Common myeloid progenitor, CD34-positive (primary cell): ENCODE measurements at regions not wholly inside any gene's neighbourhood (a gene's known extent, or its start where the extent isn't known, plus 50 kb on each side); places are given as distances from the start of the nearest gene placed in this dataset.
"Not testable (repeated sequence)": the region's sequence is repeated elsewhere in the genome, so short reads cannot be mapped to it uniquely, and the experiment has no call there.

Experiments
- CTCF ChIA-PET: fragments of 350-600 bp; sonication (Branson Sonifier 250); formaldehyde crosslinking; loops from one replicate; lab custom pipeline; 2021; ENCODE audit warnings: antibody characterized with exemption; lab: Charles Lee
- POLR2A ChIA-PET: fragments of 350-600 bp; sonication (Branson Sonifier 250); formaldehyde crosslinking; loops from one replicate; lab custom pipeline; 2021; ENCODE audit warnings: antibody characterized with exemption; lab: Charles Lee
- DNase-seq, 3 donors: peaks; one replicate each; pipeline versions ENCODE4 v3.0.0 to v3.0.0-alpha.2; 2013
- H3K27ac ChIP-seq, 2 experiments: 1 replicate in 1 of 2; 2 replicates in 1 of 2; pipeline ENCODE4 v1.7.0; 2013; ENCODE audit warnings: inconsistent platforms in 2 of 2, low read length in 2 of 2, mild to moderate bottlenecking in 2 of 2, low read depth in 1 of 2, moderate library complexity in 1 of 2; ENCODE audit not compliant: severe bottlenecking in 2 of 2, insufficient read depth in 1 of 2, poor library complexity in 1 of 2
- H3K27me3 ChIP-seq, 5 experiments: replicated peaks in 2 of 5; 1 replicate in 3 of 5; 2 replicates in 2 of 5; pipeline versions ENCODE4 v1.6.1 to v1.7.0; 2013; ENCODE audit warnings: low read length in 4 of 5, mild to moderate bottlenecking in 2 of 5, moderate library complexity in 2 of 5, inconsistent platforms in 1 of 5; ENCODE audit not compliant: insufficient read depth in 5 of 5, control insufficient read depth in 4 of 5
- H3K36me3 ChIP-seq, 4 experiments: 1 replicate in 2 of 4; 2 replicates in 2 of 4; pipeline versions ENCODE4 v1.6.1 to v1.7.0; 2013; ENCODE audit warnings: low read length in 3 of 4, control low read depth in 1 of 4, mild to moderate bottlenecking in 1 of 4; ENCODE audit not compliant: control insufficient read depth in 4 of 4, insufficient read depth in 4 of 4
- H3K4me1 ChIP-seq, 4 experiments: 1 replicate in 3 of 4; 2 replicates in 1 of 4; pipeline versions ENCODE4 v1.6.1 to v1.7.1; 2013; ENCODE audit warnings: low read length in 3 of 4, mild to moderate bottlenecking in 3 of 4, control low read depth in 1 of 4, inconsistent platforms in 1 of 4, moderate library complexity in 1 of 4; ENCODE audit not compliant: control insufficient read depth in 4 of 4, insufficient read depth in 4 of 4; ENCODE audit errors: control extremely low read depth in 1 of 4
- H3K4me3 ChIP-seq, 7 experiments: 1 replicate in 4 of 7; 2 replicates in 3 of 7; pipeline versions ENCODE4 v1.5.1 to v1.7.0; 2013; ENCODE audit warnings: mild to moderate bottlenecking in 7 of 7, low read length in 6 of 7, moderate library complexity in 6 of 7, inconsistent platforms in 2 of 7, low read depth in 2 of 7, control low read depth in 1 of 7; ENCODE audit not compliant: insufficient read depth in 4 of 7, control insufficient read depth in 1 of 7; ENCODE audit errors: extremely low read depth in 1 of 7
- H3K9me3 ChIP-seq, 5 experiments: 1 replicate in 4 of 5; 2 replicates in 1 of 5; pipeline versions ENCODE4 v1.6.1 to v1.7.1; 2013; ENCODE audit warnings: low read length in 4 of 5, mild to moderate bottlenecking in 2 of 5, inconsistent platforms in 1 of 5, low read depth in 1 of 5, moderate library complexity in 1 of 5; ENCODE audit not compliant: control insufficient read depth in 4 of 5, insufficient read depth in 2 of 5; ENCODE audit errors: control extremely low read depth in 1 of 5
- WGBS: methylation state at CpG from one replicate; pipeline ENCODE4 v1.1.5; 2013; ENCODE audit not compliant: insufficient coverage; 5-methylcytosine and 5-hydroxymethylcytosine counted together

DNA sequence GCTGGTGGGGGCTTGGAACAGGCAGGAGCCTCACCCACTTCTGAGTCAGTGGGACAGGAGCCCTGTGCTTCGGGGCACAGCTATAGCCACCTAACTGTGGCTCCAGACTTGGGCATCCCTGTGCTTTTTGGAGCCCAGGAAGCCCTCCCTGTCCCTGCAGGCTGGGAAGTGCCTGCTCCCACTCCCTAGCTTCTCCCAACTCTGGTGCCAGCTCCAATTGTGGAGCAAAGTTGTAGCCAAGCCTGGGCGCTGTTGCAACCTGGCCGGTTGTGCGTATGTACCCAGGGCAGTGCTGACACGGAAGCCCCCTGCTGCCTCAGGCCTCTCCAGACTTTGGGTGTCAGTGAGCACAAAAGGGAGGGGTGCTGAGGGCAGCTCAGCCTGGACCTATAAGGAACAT, 601.7 kb upstream of the GJE1 start:
- Histone ChIP-seq H3K4me1 (no peaks in the 10 kb centered on the region), H3K4me3 (no peak overlapping the region), H3K9me3 (peaks cover 0 to 12% (median 7%) of the 10 kb centered on the region in 5 experiments), H3K27ac (no peak overlapping the region), H3K27me3 (no peaks in the 10 kb centered on the region), H3K36me3 (no peaks in the 10 kb centered on the region)
- no peak for DNase-seq
- WGBS = 93% methylated on average over 4 of the region's 5 CpGs
- CTCF ChIA-PET = no interaction called here
- POLR2A ChIA-PET = no interaction called here

DNA sequence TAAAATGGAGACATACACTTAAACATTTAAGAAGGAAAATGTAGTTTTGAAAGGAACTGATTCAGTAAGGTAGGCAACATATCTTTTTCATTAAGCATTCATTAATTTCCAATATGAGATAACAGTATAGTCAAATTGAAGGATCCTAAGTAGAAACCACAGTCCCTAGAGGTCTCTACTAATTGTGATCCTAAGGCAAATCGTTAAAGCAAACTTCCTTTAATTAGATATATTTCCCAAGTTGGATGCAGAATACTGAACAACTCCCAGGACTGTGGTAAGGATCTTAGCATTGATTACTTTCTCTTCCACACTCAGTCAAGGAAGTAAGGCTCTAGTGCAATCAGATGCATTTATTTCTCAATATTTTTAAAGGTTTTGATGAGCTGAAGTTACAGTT, 604.1 kb upstream of the GJE1 start:
- no peaks in the 10 kb centered on the region for H3K36me3 ChIP-seq
- H3K4me3 ChIP-seq = no peak overlapping the region
- ChIA-PET CTCF (no interaction called here), POLR2A (no interaction called here)
- no peak overlapping the region for H3K27ac ChIP-seq
- H3K4me1 ChIP-seq = no peaks in the 10 kb centered on the region
- H3K9me3 ChIP-seq = peaks cover 1 to 14% (median 7%) of the 10 kb centered on the region in 5 experiments
- DNase-seq = no peak
- H3K27me3 ChIP-seq = no peaks in the 10 kb centered on the region
- 86% methylated on average over 1 of the region's 1 CpG for WGBS

DNA sequence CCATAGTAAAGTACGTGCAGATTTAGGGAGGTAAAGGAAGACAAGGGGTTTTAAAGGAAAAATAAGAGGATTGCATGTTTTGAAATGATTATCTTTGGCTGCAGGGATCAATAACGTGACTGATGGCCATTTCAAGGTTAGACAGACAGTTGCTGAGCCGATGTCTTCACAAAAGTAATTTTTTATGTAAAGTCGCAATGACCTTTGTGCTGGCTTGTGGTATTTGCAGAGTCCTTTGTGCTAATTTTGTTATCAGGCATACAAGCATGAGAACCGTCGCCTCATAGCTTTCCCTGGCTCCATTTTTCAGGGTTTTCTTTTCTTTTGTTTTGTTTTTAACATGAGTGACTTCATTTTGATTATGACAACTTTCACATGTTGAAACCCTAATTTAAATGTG, 605.7 kb upstream of the GJE1 start:
- Histone ChIP-seq H3K4me1 (no peaks in the 10 kb centered on the region), H3K27ac (no peak overlapping the region), H3K4me3 (no peak overlapping the region), H3K36me3 (no peaks in the 10 kb centered on the region), H3K27me3 (no peaks in the 10 kb centered on the region), H3K9me3 (peaks cover 1 to 10% (median 7%) of the 10 kb centered on the region in 5 experiments)
- DNase-seq = no peak
- ChIA-PET CTCF (no interaction called here), POLR2A (no interaction called here)
- WGBS = 100% methylated on average over 4 of the region's 6 CpGs

GRCh38 chr6:141521440-141521839, 611.3 kb upstream of the GJE1 start:
- DNase-seq = no peak
- Histone ChIP-seq H3K4me3 (no peak overlapping the region), H3K27ac (no peak overlapping the region), H3K4me1 (no peaks in the 10 kb centered on the region), H3K27me3 (no peaks in the 10 kb centered on the region), H3K9me3 (peaks cover 0 to 2% (median 0%) of the 10 kb centered on the region in 5 experiments), H3K36me3 (no peaks in the 10 kb centered on the region)
- ChIA-PET POLR2A (no interaction called here), CTCF (no interaction called here)

GRCh38 chr6:141513830-141514229, 618.9 kb upstream of the GJE1 start:
- WGBS = no CpG with 5 or more reads among the region's 1 CpG
- peak overlapping the region in 1 of 7 experiments; percentile 55 for H3K4me3 ChIP-seq
- no peaks in the 10 kb centered on the region for H3K36me3 ChIP-seq
- peaks cover 0 to 2% (median 0%) of the 10 kb centered on the region in 5 experiments for H3K9me3 ChIP-seq
- no peaks in the 10 kb centered on the region for H3K27me3 ChIP-seq
- ChIA-PET POLR2A (no interaction called here), CTCF (no interaction called here)
- peaks cover 0 to 4% (median 0%) of the 10 kb centered on the region in 4 experiments for H3K4me1 ChIP-seq
- peak; percentile 16 to 61 (median 55) for DNase-seq
- H3K27ac ChIP-seq = no peak overlapping the region

DNA sequence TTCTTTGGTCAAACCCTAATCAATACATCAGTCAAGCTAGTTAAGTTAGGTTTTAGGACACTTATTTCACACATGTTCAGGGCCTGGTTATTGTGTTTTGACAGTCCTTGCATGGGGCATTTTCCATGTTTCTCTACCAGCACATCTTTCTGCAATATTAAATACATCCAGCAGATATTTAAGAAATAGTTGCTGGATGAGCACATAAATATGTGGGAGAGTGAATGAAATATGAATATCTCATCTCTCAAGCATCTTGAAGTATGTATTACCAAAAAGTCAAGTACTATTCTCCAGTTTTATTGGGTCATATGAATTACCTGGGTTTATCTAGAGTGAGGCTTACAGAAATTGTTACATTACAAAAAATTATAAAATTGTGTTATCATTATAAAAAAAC, 621.9 kb upstream of the GJE1 start:
- POLR2A ChIA-PET = no interaction called here
- no peaks in the 10 kb centered on the region for H3K27me3 ChIP-seq
- H3K4me1 ChIP-seq = peaks cover 0 to 4% (median 0%) of the 10 kb centered on the region in 4 experiments
- CTCF ChIA-PET = no interaction called here
- no peak for DNase-seq
- H3K4me3 ChIP-seq = no peak overlapping the region
- H3K36me3 ChIP-seq = no peaks in the 10 kb centered on the region
- H3K9me3 ChIP-seq = peaks cover 0 to 6% (median 2%) of the 10 kb centered on the region in 5 experiments
- H3K27ac ChIP-seq = no peak overlapping the region

GRCh38 chr6:141506062-141506461, 626.7 kb upstream of the GJE1 start:
- H3K9me3 ChIP-seq, POLR2A ChIA-PET, DNase-seq, H3K36me3 ChIP-seq, H3K4me3 ChIP-seq, H3K27me3 ChIP-seq, H3K27ac ChIP-seq, CTCF ChIA-PET, H3K4me1 ChIP-seq: not testable (repeated sequence)
- 100% methylated on average over 1 of the region's 1 CpG for WGBS
